GM21526 (cell line): ENCODE measurements at regions not wholly inside any gene's neighbourhood (a gene's known extent, or its start where the extent isn't known, plus 50 kb on each side); places are given as distances from the start of the nearest gene placed in this dataset.
"Not testable (repeated sequence)": the region's sequence is repeated elsewhere in the genome, so short reads cannot be mapped to it uniquely, and the experiment has no call there.

Experiments used
- ATAC-seq: cut with Tn5 transposase; IDR thresholded peaks from one replicate; pipeline ENCODE4 v1.9.1; 2021; ENCODE audit warnings: moderate library complexity; ENCODE audit not compliant: unreplicated experiment, low FRiP score

GRCh38 chr14:54232735-54233134, 164.1 kb upstream of the CDKN3 start:
- no peak for ATAC-seq

GRCh38 chr14:54241517-54241916, 155.3 kb upstream of the CDKN3 start:
- ATAC-seq: no peak

GRCh38 chr14:54251356-54251755, 145.5 kb upstream of the CDKN3 start:
- no peak for ATAC-seq

- ATAC-seq: no peak
These were observed 144.6 kb upstream of the CDKN3 start for GRCh38 chr14:54252072-54252730.

GRCh38 chr14:54253195-54253947, 143.4 kb upstream of the CDKN3 start:
- ATAC-seq: no peak

- ATAC-seq: no peak
These were observed 140.7 kb upstream of the CDKN3 start for GRCh38 chr14:54256156-54256555.

GRCh38 chr14:54257424-54257823, 139.4 kb upstream of the CDKN3 start:
- ATAC-seq: no peak

GRCh38 chr14:54258382-54258781, 138.4 kb upstream of the CDKN3 start:
- ATAC-seq: no peak

- no peak for ATAC-seq
These were observed 137.0 kb upstream of the CDKN3 start for GRCh38 chr14:54259821-54260220.

- no peak for ATAC-seq
These were observed 135.5 kb upstream of the CDKN3 start for GRCh38 chr14:54261283-54261682.

GRCh38 chr14:54266616-54267015, 130.2 kb upstream of the CDKN3 start:
- ATAC-seq: not testable (repeated sequence)

- peak; percentile 75 for ATAC-seq
These were observed 129.6 kb upstream of the CDKN3 start for GRCh38 chr14:54267172-54267571.

GRCh38 chr14:54275997-54276725, 120.6 kb upstream of the CDKN3 start:
- no peak for ATAC-seq

GRCh38 chr14:54278087-54278486, 118.7 kb upstream of the CDKN3 start:
- no peak for ATAC-seq

GRCh38 chr14:54278665-54279295, 118.0 kb upstream of the CDKN3 start:
- no peak for ATAC-seq

GRCh38 chr14:54282849-54283248, 114.0 kb upstream of the CDKN3 start:
- ATAC-seq: no peak

GRCh38 chr14:54285030-54285429, 111.8 kb upstream of the CDKN3 start:
- no peak for ATAC-seq

- ATAC-seq: no peak
These were observed 105.2 kb upstream of the CDKN3 start for GRCh38 chr14:54291491-54292191.

GRCh38 chr14:54294802-54295201, 102.0 kb upstream of the CDKN3 start:
- ATAC-seq: no peak
